GM12878 (cell line): ENCODE measurements at regions not wholly inside any gene's neighbourhood (a gene's known extent, or its start where the extent isn't known, plus 50 kb on each side); places are given as distances from the start of the nearest gene placed in this dataset.

Experiments
- ATAC-seq: fragments of 200-7000 bp; cut with Tn5 transposase; 3 replicates; pipeline ENCODE4 v1.9.1; 2020; ENCODE audit warnings: mild to moderate bottlenecking, moderate library complexity
- BruUV-seq: library from RNA; stranded (reverse); fragments of 400-500 nt; replicated peaks from 2 replicates; lab custom pipeline; 2021; lab: Mats Ljungman, UMichigan
- CTCF ChIA-PET: fragments of 300-600 bp; sonication (Branson Sonifier 250); formaldehyde crosslinking; extraction: SDS; loops from one replicate; lab custom pipeline; 2021; ENCODE audit warnings: inconsistent platforms; lab: Yijun Ruan, JAX
- POLR2A ChIA-PET: fragments of 350-600 bp; formaldehyde crosslinking; extraction: SDS; loops from one replicate; lab custom pipeline; 2021; ENCODE audit warnings: inconsistent platforms; lab: Charles Lee
- RAD21 ChIA-PET: fragments of 300-600 bp; sonication (Branson Sonifier 250); formaldehyde crosslinking; loops from one replicate; lab custom pipeline; 2023; ENCODE audit warnings: antibody characterized with exemption; ENCODE audit not compliant: unreplicated experiment; lab: Charles Lee
- SMC1A ChIA-PET: fragments of 300-600 bp; sonication (Branson Sonifier 250); formaldehyde crosslinking; loops from one replicate; lab custom pipeline; 2023; ENCODE audit not compliant: unreplicated experiment, uncharacterized antibody; lab: Charles Lee
- DNase-seq: peaks from one replicate; pipeline ENCODE4 v3.0.0-alpha.2; 2011; ENCODE audit warnings: low read depth, low spot score
- FAIRE-seq: peaks from 3 replicates; lab custom pipeline; 2011; peaks lifted over from hg19 to GRCh38; lab: Jason Lieb, UNC
- H2AFZ ChIP-seq: 2 replicates; pipeline ENCODE4 v1.6.0; 2011; ENCODE audit warnings: low read depth, low read length, control low read depth; ENCODE audit not compliant: control insufficient read depth
- H3K27ac ChIP-seq: 2 replicates; pipeline ENCODE4 v1.5.1; 2011; ENCODE audit warnings: control low read depth; ENCODE audit not compliant: control insufficient read depth, insufficient read depth
- H3K27me3 ChIP-seq, 2 experiments: replicated peaks in 1 of 2; 2 replicates each; pipeline versions ENCODE4 v1.6.0 to v1.6.1; 2011; ENCODE audit warnings: low read length in 1 of 2; ENCODE audit not compliant: control insufficient read depth in 2 of 2, insufficient read depth in 2 of 2
- H3K36me3 ChIP-seq, 2 experiments: 2 replicates each; pipeline ENCODE4 v1.5.1; 2011; ENCODE audit warnings: low read length in 1 of 2; ENCODE audit not compliant: control insufficient read depth in 2 of 2, insufficient read depth in 2 of 2
- H3K4me1 ChIP-seq: 2 replicates; pipeline ENCODE4 v1.6.1; 2011; ENCODE audit warnings: mild to moderate bottlenecking, low read length, moderate library complexity, mixed read lengths; ENCODE audit not compliant: control insufficient read depth, insufficient read depth
- H3K4me2 ChIP-seq: 2 replicates; pipeline ENCODE4 v1.6.0; 2011; ENCODE audit warnings: control low read depth; ENCODE audit not compliant: control insufficient read depth, insufficient read depth
- H3K4me3 ChIP-seq: fragments of 200-600 bp; sonication (generic); 2 replicates; pipeline ENCODE4 v1.5.1; 2016
- H3K79me2 ChIP-seq: 2 replicates; pipeline ENCODE4 v1.6.0; 2011; ENCODE audit warnings: low read length; ENCODE audit not compliant: control insufficient read depth, insufficient read depth
- H3K9ac ChIP-seq: 2 replicates; pipeline ENCODE4 v1.8.0; 2011; ENCODE audit warnings: low read length, control low read depth, mixed read lengths; ENCODE audit not compliant: control insufficient read depth, insufficient read depth
- H3K9me3 ChIP-seq: replicated peaks from 3 replicates; pipeline ENCODE4 v1.5.1; 2011; ENCODE audit warnings: mild to moderate bottlenecking, low read length; ENCODE audit not compliant: control insufficient read depth, insufficient read depth
- H4K20me1 ChIP-seq: 2 replicates; pipeline ENCODE4 v1.6.0; 2011; ENCODE audit not compliant: control insufficient read depth, insufficient read depth
- BCL11A ChIP-seq: IDR thresholded peaks from 2 replicates; pipeline ENCODE4 v1.6.1; 2011; ENCODE audit warnings: low read depth, low read length
- FOS ChIP-seq: IDR thresholded peaks from 3 replicates; pipeline ENCODE4 v1.6.1; 2011; ENCODE audit warnings: borderline replicate concordance; ENCODE audit not compliant: insufficient read length; ENCODE audit errors: extremely low read depth
- GABPA ChIP-seq: IDR thresholded peaks from 2 replicates; pipeline ENCODE4 v1.6.1; 2014; ENCODE audit warnings: antibody characterized with exemption, low read depth, mild to moderate bottlenecking, inconsistent platforms
- HSF1 ChIP-seq: fragments of 150-350 bp; IDR thresholded peaks from 2 replicates; pipeline ENCODE4 v1.6.1; 2014; ENCODE audit warnings: mild to moderate bottlenecking, low read depth, low read length
- IKZF2 ChIP-seq, 2 experiments: fragments of 450-650 bp; IDR thresholded peaks; 2 replicates each; pipeline ENCODE4 v1.6.1; 2017; ENCODE audit warnings: mild to moderate bottlenecking in 2 of 2, moderate library complexity in 2 of 2
- MLLT1 ChIP-seq: fragments of 450-650 bp; IDR thresholded peaks from 2 replicates; pipeline ENCODE4 v1.6.1; 2016; ENCODE audit warnings: mild to moderate bottlenecking
- NBN ChIP-seq: fragments of 450-650 bp; IDR thresholded peaks from 2 replicates; pipeline ENCODE4 v1.6.1; 2016
- NKRF ChIP-seq: fragments of 450-650 bp; conservative IDR thresholded peaks from 2 replicates; pipeline ENCODE4 v1.6.1; 2017; ENCODE audit warnings: mild to moderate bottlenecking, moderate library complexity
- POLR2AphosphoS2 ChIP-seq: IDR thresholded peaks from 2 replicates; pipeline ENCODE4 v1.6.1; 2011; ENCODE audit warnings: low read depth, mild to moderate bottlenecking, low read length, improper control_type of control experiment, moderate library complexity
- RFX5 ChIP-seq: IDR thresholded peaks from 2 replicates; pipeline ENCODE4 v1.6.1; 2011; ENCODE audit warnings: low read depth, low read length, improper control_type of control experiment
- SMARCA5 ChIP-seq: fragments of 450-650 bp; IDR thresholded peaks from 2 replicates; pipeline ENCODE4 v1.6.1; 2017; ENCODE audit warnings: mild to moderate bottlenecking
- SREBF1 ChIP-seq: IDR thresholded peaks from 2 replicates; pipeline ENCODE4 v1.6.1; 2012; ENCODE audit warnings: mild to moderate bottlenecking, low read length
- WRNIP1 ChIP-seq: IDR thresholded peaks from 2 replicates; pipeline ENCODE4 v1.6.1; 2011; ENCODE audit warnings: low read depth, low read length, improper control_type of control experiment, borderline replicate concordance
- WGBS: methylation state at CpG from one replicate; pipeline ENCODE4 v1.1.6; 2016; ENCODE audit warnings: low lambda C conversion rate; ENCODE audit not compliant: insufficient replicate concordance, insufficient coverage; ENCODE audit errors: missing lambda C conversion rate; 5-methylcytosine and 5-hydroxymethylcytosine counted together
- in situ Hi-C: fragments of 300-500 bp; cut with MboI; formaldehyde crosslinking; loops from 9 replicates; pipeline ENCODE4 v1.14.3; 2018; ENCODE audit warnings: mixed read lengths
- intact Hi-C: fragments of 100-400 bp; cut with micrococcal nuclease; formaldehyde crosslinking; loops from one replicate; pipeline ENCODE4 v1.14.2; 2022; ENCODE audit not compliant: unreplicated experiment

GRCh38 chr2:177118636-177119035 lies 94.0 kb upstream of the HNRNPA3 start:
- no peaks in the 10 kb centered on the region for H4K20me1 ChIP-seq
- ChIA-PET CTCF (no interaction called here), RAD21 (no interaction called here), SMC1A (no interaction called here), POLR2A (no interaction called here)
- TF ChIP-seq IKZF2 (IDR thresholded peaks at IDR 0.05) (no peak), NBN (no peak), WRNIP1 (no peak), SMARCA5 (no peak), GABPA (no peak), RFX5 (no peak), FOS (no peak), HSF1 (no peak), NKRF (no peak), MLLT1 (no peak), POLR2AphosphoS2 (no peak), SREBF1 (no peak), BCL11A (no peak)
- H3K27ac ChIP-seq: no peak overlapping the region
- intact Hi-C loops (no loop called here), in situ Hi-C loops (no loop called here)
- no peak overlapping the region for H3K4me3 ChIP-seq
- ATAC-seq: no peak
- no peak for FAIRE-seq
- H3K79me2 ChIP-seq: no peaks in the 10 kb centered on the region
- no peaks in the 10 kb centered on the region for H3K36me3 ChIP-seq
- H3K9me3 ChIP-seq: no peaks in the 10 kb centered on the region
- 41% methylated on average over 2 of the region's 2 CpGs for WGBS
- BruUV-seq: no TSS peak
- no peak overlapping the region for H2AFZ ChIP-seq
- H3K9ac ChIP-seq: no peak overlapping the region
- DNase-seq: no peak
- H3K4me2 ChIP-seq: no peak overlapping the region
- H3K27me3 ChIP-seq: no peaks in the 10 kb centered on the region; a peak in 1 of 4 replicates
- no peaks in the 10 kb centered on the region for H3K4me1 ChIP-seq
